ENCODE measurements at regions not wholly inside any gene's neighbourhood (a gene's known extent, or its start where the extent isn't known, plus 50 kb on each side); places are given as distances from the start of the nearest gene placed in this dataset.

DNA sequence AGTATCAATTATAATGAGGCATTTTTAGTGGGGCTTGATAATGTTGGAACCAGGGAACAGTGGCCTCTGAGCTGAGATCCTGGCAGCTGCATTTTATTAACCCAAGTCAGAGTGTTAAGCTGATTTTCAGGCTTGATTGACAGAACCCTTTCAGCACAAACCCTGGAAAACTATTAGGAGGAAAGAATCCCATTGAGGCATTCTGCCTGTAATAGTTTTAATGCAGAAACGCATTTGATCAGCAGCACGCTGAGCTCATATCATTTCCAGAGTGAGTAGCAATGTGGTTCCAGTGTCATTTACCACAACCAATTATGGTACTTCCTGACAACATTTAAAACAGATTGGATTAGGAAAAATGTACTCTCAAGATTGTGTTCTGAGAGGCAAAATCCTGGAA lies 78.3 kb upstream of the BARHL2 start:
- peak; percentile 91 for TF ChIP-seq REST (IDR thresholded peaks at IDR 0.05; ENCODE audit: borderline replicate concordance)
- TF ChIP-seq, protein P1, sequence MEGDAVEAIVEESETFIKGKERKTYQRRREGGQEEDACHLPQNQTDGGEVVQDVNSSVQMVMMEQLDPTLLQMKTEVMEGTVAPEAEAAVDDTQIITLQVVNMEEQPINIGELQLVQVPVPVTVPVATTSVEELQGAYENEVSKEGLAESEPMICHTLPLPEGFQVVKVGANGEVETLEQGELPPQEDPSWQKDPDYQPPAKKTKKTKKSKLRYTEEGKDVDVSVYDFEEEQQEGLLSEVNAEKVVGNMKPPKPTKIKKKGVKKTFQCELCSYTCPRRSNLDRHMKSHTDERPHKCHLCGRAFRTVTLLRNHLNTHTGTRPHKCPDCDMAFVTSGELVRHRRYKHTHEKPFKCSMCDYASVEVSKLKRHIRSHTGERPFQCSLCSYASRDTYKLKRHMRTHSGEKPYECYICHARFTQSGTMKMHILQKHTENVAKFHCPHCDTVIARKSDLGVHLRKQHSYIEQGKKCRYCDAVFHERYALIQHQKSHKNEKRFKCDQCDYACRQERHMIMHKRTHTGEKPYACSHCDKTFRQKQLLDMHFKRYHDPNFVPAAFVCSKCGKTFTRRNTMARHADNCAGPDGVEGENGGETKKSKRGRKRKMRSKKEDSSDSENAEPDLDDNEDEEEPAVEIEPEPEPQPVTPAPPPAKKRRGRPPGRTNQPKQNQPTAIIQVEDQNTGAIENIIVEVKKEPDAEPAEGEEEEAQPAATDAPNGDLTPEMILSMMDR (IDR thresholded peaks at IDR 0.05; ENCODE audit: poor library complexity, severe bottlenecking), result no peak
- TF ChIP-seq EZH2 (IDR thresholded peaks at IDR 0.05; ENCODE audit: borderline replicate concordance, insufficient read depth, low read length, poor library complexity, severe bottlenecking), result no peak

Measured in neural cell (in vitro differentiated cells).